Ovary (tissue), 3 donors: ENCODE measurements at regions not wholly inside any gene's neighbourhood (a gene's known extent, or its start where the extent isn't known, plus 50 kb on each side); places are given as distances from the start of the nearest gene placed in this dataset.

ENCODE experiments used
- EP300 ChIP-seq: sonication (generic); formaldehyde crosslinking; IDR thresholded peaks from one replicate; pipeline ENCODE4 v1.6.1; 2017; ENCODE audit warnings: antibody characterized with exemption
- POLR2A ChIP-seq: fragments of 450-650 bp; IDR thresholded peaks from one replicate; pipeline ENCODE4 v1.6.1; 2017; ENCODE audit warnings: antibody characterized with exemption, mild to moderate bottlenecking, moderate library complexity
- TF ChIP-seq, protein P1 (sequence below), 3 donors: fragments of 450-650 bp in 2 of 3; fragments of 200-600 bp in 1 of 3; IDR thresholded peaks; one replicate each; pipeline versions ENCODE4 v1.5.1 to v1.8.0; 2016 to 2022; ENCODE audit warnings: antibody characterized with exemption in 3 of 3, mild to moderate bottlenecking in 1 of 3
- donor health status: DM: no; HTN: no; CAD: no.

DNA sequence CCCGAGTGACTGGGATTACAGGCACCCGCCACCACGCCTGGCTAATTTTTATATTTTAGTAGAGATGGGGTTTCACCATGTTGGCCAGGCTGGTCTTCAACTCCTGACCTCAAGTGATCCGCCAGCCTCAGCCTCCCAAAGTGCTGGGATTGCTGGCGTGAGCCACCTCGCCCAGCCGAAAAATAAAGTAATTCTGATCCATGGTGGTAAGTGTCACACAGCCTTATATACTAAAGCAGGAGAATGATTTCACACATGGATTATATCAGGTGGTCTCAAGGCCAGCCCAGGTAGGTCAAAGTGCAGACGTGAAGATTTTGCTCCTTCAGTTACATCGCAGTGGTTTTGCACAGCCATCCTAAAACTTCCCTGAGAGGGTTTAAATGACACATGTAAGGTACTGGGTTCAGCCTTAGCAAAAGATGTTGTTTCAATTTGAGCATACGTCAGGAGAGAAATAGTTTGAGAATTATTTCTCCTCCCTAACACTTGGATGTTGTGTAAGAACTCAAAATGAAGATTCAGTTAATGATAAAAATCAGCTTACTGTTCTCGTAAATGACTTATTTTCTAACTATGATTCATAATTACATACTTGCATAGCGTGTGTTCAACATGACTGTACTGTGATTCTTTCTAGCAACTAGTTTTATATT lies 93.0 kb upstream of the SLC39A10 start:
- TF ChIP-seq, protein P1, sequence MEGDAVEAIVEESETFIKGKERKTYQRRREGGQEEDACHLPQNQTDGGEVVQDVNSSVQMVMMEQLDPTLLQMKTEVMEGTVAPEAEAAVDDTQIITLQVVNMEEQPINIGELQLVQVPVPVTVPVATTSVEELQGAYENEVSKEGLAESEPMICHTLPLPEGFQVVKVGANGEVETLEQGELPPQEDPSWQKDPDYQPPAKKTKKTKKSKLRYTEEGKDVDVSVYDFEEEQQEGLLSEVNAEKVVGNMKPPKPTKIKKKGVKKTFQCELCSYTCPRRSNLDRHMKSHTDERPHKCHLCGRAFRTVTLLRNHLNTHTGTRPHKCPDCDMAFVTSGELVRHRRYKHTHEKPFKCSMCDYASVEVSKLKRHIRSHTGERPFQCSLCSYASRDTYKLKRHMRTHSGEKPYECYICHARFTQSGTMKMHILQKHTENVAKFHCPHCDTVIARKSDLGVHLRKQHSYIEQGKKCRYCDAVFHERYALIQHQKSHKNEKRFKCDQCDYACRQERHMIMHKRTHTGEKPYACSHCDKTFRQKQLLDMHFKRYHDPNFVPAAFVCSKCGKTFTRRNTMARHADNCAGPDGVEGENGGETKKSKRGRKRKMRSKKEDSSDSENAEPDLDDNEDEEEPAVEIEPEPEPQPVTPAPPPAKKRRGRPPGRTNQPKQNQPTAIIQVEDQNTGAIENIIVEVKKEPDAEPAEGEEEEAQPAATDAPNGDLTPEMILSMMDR (IDR thresholded peaks at IDR 0.05): no peak
- TF ChIP-seq POLR2A (no peak), EP300 (no peak)
